AG04450 (cell line): ENCODE measurements at regions not wholly inside any gene's neighbourhood (a gene's known extent, or its start where the extent isn't known, plus 50 kb on each side); places are given as distances from the start of the nearest gene placed in this dataset.

Experiments
- CTCF ChIA-PET: fragments of 300-600, 350-600 bp; formaldehyde crosslinking; extraction: SDS; loops from one replicate; lab custom pipeline; 2022; ENCODE audit warnings: antibody characterized with exemption, inconsistent platforms; lab: Charles Lee
- POLR2A ChIA-PET: fragments of 350-600 bp; formaldehyde crosslinking; extraction: SDS; loops from one replicate; lab custom pipeline; 2021; ENCODE audit warnings: antibody characterized with exemption, inconsistent platforms; lab: Yijun Ruan, JAX
- DNase-seq: peaks from one replicate; pipeline ENCODE4 v3.0.0-alpha.2; 2011; ENCODE audit warnings: low read depth, low spot score
- H3K27ac ChIP-seq: one replicate; pipeline ENCODE4 v1.5.1; 2012; ENCODE audit warnings: low read depth, low read length, control low read depth
- H3K27me3 ChIP-seq: one replicate; pipeline ENCODE4 v1.6.0; 2012; ENCODE audit warnings: low read length; ENCODE audit not compliant: control insufficient read depth, insufficient read depth
- H3K4me3 ChIP-seq: 2 replicates; pipeline ENCODE4 v1.5.1; 2011; ENCODE audit warnings: mild to moderate bottlenecking, low read depth, low read length, control low read depth
- H3K9me3 ChIP-seq: 2 replicates; pipeline ENCODE4 v1.5.1; 2012; ENCODE audit warnings: low read length; ENCODE audit not compliant: control insufficient read depth, insufficient read depth
- TF ChIP-seq, protein P1 (sequence below): IDR thresholded peaks from 2 replicates; pipeline ENCODE4 v1.5.1; 2011; ENCODE audit warnings: low read depth, low read length, control low read depth, inconsistent platforms

DNA sequence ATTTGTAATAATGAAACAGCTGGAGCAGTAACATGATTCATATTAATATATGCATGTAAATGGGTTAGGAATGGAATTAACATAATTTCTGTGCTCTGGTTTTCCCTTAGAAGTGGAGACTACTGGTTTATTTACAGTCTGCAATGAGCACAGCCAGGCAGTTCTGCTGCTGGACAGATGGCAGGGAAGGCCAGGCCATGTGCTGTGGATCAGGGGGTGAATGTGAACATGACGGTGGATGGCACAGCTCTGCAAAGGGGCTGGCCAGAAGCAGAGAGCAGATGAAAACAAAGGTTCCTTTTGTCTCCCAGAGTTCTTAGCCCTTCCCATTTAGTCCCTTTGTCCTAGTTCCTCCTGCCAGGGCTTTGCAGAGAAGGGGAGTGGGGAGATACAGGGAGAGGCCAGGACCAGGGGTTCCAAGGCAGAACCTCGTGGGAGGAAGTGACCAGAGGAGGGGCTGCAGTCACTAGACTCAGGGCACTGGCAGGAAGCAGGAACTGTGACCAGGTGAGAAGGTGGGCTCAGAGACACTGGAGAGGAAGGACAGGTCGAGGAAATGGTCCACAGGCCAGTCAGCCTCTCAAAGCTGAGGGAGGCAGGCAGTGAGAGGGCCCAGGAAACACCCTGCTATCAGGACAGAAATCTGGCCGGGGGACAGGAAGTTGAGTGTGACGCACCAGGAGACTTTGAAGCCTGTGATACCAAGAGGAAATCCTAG is 112.9 kb upstream of the ATP8B1 start:
- Histone ChIP-seq H3K27me3 (no peaks in the 10 kb centered on the region), H3K9me3 (no peaks in the 10 kb centered on the region; the same call in 1 of the 2 replicates), H3K27ac (no peak overlapping the region), H3K4me3 (no peak overlapping the region)
- TF ChIP-seq, protein P1, sequence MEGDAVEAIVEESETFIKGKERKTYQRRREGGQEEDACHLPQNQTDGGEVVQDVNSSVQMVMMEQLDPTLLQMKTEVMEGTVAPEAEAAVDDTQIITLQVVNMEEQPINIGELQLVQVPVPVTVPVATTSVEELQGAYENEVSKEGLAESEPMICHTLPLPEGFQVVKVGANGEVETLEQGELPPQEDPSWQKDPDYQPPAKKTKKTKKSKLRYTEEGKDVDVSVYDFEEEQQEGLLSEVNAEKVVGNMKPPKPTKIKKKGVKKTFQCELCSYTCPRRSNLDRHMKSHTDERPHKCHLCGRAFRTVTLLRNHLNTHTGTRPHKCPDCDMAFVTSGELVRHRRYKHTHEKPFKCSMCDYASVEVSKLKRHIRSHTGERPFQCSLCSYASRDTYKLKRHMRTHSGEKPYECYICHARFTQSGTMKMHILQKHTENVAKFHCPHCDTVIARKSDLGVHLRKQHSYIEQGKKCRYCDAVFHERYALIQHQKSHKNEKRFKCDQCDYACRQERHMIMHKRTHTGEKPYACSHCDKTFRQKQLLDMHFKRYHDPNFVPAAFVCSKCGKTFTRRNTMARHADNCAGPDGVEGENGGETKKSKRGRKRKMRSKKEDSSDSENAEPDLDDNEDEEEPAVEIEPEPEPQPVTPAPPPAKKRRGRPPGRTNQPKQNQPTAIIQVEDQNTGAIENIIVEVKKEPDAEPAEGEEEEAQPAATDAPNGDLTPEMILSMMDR = no peak
- DNase-seq = no peak
- POLR2A ChIA-PET = no interaction called here
- CTCF ChIA-PET = interaction anchor here (2.4 kb wide), 1 partner anchor 34 kb away, joined by 14 read pairs; no protein-coding TSS in a partner anchor

DNA sequence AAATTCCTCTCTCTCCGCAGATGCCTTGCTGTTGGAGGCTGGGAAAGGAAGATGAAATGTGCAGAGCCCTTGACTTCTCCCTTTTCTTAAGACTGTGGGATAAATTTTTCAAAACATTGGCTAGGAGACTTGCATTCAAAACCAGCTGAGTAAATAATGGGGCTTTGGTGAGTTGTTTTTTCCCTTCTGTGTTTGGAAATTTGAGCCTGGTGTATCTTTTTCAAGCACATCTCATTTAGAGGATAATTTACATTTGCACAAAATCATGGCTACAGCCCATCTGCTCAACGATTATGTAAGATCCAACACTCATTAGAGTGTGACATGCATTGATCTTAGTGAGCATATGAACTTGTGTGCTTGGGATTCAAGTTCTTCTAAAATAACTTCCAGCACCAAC is 112.1 kb upstream of the ATP8B1 start:
- no peaks in the 10 kb centered on the region; the same call in none of the 2 replicates for H3K9me3 ChIP-seq
- DNase-seq = peak; percentile 75
- no peak overlapping the region for H3K27ac ChIP-seq
- ChIA-PET CTCF (interaction anchor here (1.1 to 2.4 kb wide), 2 partner anchors 33 to 206 kb away, joined by 4 to 14 read pairs; no protein-coding TSS in a partner anchor), POLR2A (no interaction called here)
- no peak overlapping the region for H3K4me3 ChIP-seq
- no peaks in the 10 kb centered on the region for H3K27me3 ChIP-seq
- TF ChIP-seq, protein P1 = no peak

DNA sequence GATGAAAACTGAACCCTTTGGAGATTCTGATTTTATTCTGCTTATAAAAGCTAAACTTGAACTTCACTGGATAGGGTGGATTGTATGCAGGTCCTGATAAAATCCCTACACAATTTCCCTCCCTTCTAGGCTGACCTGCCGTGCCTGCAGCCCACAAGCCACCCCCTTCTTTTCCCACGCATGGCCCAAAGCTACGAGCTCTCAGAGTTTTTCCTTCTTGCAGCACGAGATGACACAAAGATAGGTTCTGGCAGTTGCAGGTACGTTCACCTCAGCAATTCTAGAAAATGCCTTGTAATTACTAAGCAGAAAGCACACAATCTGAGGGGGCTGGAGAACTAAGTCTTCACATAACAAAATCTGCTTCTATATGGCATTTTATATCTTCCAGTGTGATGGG is 110.6 kb upstream of the ATP8B1 start:
- TF ChIP-seq, protein P1 = no peak
- Histone ChIP-seq H3K27me3 (no peaks in the 10 kb centered on the region), H3K9me3 (no peaks in the 10 kb centered on the region; the same call in none of the 2 replicates), H3K4me3 (no peak overlapping the region), H3K27ac (no peak overlapping the region)
- no peak for DNase-seq
- POLR2A ChIA-PET = no interaction called here
- CTCF ChIA-PET = interaction anchor here (2.4 kb wide), 1 partner anchor 31 kb away, joined by 14 read pairs; no protein-coding TSS in a partner anchor

DNA sequence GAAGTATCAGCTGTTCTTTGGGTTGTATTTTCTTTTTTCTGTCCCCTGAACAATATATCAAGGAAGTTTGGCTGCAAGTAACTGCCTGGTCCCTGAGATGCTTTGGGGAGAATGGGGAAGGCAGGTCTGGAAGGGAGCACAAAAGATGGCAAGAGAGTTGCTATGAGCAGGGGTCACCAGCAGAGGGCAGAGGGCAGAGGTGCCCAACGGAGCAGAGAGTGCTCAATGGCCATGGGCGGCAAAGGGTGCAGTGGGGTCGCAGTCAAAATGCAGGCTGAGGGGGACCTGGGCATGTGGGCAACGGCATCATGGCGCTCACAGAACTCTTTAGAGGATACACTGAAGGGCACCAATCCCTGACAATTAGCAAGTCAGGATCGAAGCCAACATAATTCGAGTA is 107.7 kb upstream of the ATP8B1 start:
- Histone ChIP-seq H3K27me3 (peaks cover 11% of the 10 kb centered on the region), H3K9me3 (no peaks in the 10 kb centered on the region; the same call in 1 of the 2 replicates), H3K27ac (no peak overlapping the region), H3K4me3 (no peak overlapping the region)
- CTCF ChIA-PET = interaction anchor here (1.3 to 1.4 kb wide), 2 partner anchors 13 to 29 kb away, joined by 3 to 4 read pairs; no protein-coding TSS in a partner anchor
- DNase-seq = no peak
- POLR2A ChIA-PET = no interaction called here
- TF ChIP-seq, protein P1 = peak; percentile 42

DNA sequence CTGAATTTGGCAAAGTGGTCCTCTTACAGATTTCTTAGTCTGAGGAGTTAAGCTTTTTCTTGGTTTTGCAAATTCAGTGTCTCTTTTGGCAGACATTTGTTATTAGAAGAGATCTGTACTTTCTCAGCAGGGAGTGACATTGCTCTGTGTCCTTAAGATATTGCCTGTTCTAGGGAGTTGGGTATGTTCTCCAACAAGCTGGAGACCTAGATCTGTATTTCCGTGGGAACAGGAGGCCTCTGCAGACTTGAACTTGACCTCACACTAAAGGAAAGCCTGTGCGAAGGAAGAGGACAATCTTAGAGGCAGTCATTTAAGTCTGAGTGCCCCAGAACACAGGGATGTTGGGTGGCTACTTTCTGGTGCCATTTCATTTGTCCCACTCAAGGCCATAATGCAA is 107.0 kb upstream of the ATP8B1 start:
- H3K9me3 ChIP-seq = no peaks in the 10 kb centered on the region; the same call in 1 of the 2 replicates
- TF ChIP-seq, protein P1 = no peak
- DNase-seq = no peak
- H3K27ac ChIP-seq = no peak overlapping the region
- ChIA-PET CTCF (interaction anchor here (0.7 kb wide), 1 partner anchor 28 kb away, joined by 3 read pairs; no protein-coding TSS in a partner anchor), POLR2A (no interaction called here)
- no peak overlapping the region for H3K4me3 ChIP-seq
- peaks cover 11% of the 10 kb centered on the region for H3K27me3 ChIP-seq
